ENCODE measurements at regions not wholly inside any gene's neighbourhood (a gene's known extent, or its start where the extent isn't known, plus 50 kb on each side); places are given as distances from the start of the nearest gene placed in this dataset.

DNA sequence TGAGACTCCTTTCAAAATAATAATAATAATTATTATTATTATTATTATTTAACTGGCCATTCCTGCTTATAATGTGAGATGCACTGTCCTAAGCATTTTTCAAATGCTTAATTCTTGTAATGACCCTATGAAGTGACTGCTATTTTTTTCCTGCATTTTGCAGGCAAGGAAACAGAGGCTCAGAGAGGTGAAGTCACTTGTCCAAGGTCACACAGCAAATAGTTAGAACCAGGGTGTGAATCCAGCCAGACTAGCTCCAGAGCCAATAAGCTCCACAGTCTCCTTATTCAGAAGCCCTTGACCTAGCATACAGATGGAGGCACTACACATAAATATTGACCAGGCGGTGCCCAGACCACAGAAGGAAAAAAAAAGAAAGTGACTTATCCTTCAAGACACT is 77.5 kb upstream of the CACNA1A start:
- no peak for TF ChIP-seq CTCF (IDR thresholded peaks at IDR 0.05)
- no peak for TF ChIP-seq POLR2AphosphoS5 (IDR thresholded peaks at IDR 0.05)
